Neural crest cell (in vitro differentiated cells): ENCODE measurements at regions not wholly inside any gene's neighbourhood (a gene's known extent, or its start where the extent isn't known, plus 50 kb on each side); places are given as distances from the start of the nearest gene placed in this dataset.

Source experiments
- DNase-seq: peaks from one replicate; pipeline ENCODE4 v3.0.0; 2021; ENCODE audit warnings: low read depth, mixed read lengths, low spot score
- H3K27ac Mint-ChIP-seq: one replicate; pipeline ENCODE4 v1.8.0; 2021; ENCODE audit warnings: mild to moderate bottlenecking, mixed read lengths; ENCODE audit not compliant: unreplicated experiment
- H3K27me3 Mint-ChIP-seq: 2 replicates; pipeline ENCODE4 v1.8.0; 2021; ENCODE audit warnings: low read depth, mild to moderate bottlenecking, mixed read lengths
- H3K36me3 Mint-ChIP-seq: 2 replicates; pipeline ENCODE4 v1.8.0; 2021; ENCODE audit warnings: low read depth, mild to moderate bottlenecking, mixed read lengths
- H3K4me1 Mint-ChIP-seq: 2 replicates; pipeline ENCODE4 v1.8.0; 2021; ENCODE audit warnings: mixed read lengths
- H3K4me3 Mint-ChIP-seq: one replicate; pipeline ENCODE4 v1.8.0; 2021; ENCODE audit warnings: mild to moderate bottlenecking, mixed read lengths
- H3K9me3 Mint-ChIP-seq: 2 replicates; pipeline ENCODE4 v1.8.0; 2021; ENCODE audit warnings: mixed read lengths
- TF ChIP-seq, protein P1 (sequence below): fragments of 200-600 bp; sonication (generic); conservative IDR thresholded peaks from 2 replicates; pipeline ENCODE4 v1.5.0; 2021; ENCODE audit warnings: antibody characterized with exemption, mild to moderate bottlenecking

DNA sequence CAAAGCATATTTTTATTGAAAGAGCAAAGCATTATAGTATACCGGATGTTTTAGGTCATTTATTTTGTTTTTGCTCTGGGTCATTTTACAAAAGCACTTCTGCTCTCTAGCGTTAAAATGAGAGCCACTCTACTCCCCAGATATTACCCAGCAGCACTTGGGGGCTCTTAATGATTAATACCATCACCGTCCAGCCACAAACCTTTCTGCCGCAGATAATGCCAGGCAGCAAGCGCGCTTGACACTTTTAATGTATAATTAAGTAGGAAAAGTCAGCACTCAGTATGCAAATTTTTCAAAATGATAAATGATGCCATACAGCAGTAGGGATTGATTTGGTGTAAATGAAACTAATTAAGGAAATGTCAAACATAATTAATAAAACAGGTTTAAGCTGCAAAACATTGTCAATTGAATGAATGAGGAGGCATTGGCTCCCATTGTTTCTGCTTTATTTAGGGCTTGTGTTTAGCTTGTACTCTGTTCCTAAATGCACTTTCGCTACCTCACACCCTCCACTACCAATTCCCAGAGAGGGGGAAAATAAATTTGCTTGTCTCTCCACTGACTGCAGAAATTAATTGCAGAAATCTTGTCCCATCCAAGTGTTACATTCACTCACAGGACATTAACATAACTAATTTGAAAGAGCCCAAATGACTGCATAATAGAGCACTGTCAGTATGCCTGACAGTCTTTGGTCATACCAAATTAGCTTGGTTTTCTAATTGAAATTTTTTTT is 358.8 kb upstream of the ARRDC3 start:
- TF ChIP-seq, protein P1, sequence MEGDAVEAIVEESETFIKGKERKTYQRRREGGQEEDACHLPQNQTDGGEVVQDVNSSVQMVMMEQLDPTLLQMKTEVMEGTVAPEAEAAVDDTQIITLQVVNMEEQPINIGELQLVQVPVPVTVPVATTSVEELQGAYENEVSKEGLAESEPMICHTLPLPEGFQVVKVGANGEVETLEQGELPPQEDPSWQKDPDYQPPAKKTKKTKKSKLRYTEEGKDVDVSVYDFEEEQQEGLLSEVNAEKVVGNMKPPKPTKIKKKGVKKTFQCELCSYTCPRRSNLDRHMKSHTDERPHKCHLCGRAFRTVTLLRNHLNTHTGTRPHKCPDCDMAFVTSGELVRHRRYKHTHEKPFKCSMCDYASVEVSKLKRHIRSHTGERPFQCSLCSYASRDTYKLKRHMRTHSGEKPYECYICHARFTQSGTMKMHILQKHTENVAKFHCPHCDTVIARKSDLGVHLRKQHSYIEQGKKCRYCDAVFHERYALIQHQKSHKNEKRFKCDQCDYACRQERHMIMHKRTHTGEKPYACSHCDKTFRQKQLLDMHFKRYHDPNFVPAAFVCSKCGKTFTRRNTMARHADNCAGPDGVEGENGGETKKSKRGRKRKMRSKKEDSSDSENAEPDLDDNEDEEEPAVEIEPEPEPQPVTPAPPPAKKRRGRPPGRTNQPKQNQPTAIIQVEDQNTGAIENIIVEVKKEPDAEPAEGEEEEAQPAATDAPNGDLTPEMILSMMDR: no peak
- Mint-ChIP-seq H3K36me3 (peaks cover 4% of the 10 kb centered on the region), H3K27ac (no peak overlapping the region), H3K27me3 (no peaks in the 10 kb centered on the region), H3K9me3 (peaks cover 11% of the 10 kb centered on the region), H3K4me1 (peaks cover 7% of the 10 kb centered on the region), H3K4me3 (no peak overlapping the region)
- DNase-seq: no peak

DNA sequence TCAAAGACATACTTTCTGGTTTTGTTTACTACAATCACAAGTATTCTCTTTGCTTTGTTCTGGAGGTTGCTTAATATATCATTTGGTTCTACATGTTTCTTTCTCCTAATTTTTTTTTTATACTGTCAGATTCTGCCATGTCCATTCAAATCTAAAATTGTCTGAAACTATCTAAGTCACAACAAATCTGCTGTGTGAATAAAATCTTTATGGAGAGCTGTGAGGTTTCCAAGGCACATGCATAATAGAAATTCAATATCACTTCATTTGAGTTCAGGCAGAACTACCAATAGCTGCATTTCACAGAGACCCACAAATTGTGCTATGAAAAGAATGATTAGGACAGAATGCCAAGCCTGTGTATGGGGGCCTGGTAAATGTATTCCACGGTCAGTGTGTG is 346.9 kb upstream of the ARRDC3 start:
- Mint-ChIP-seq H3K27ac (no peak overlapping the region), H3K4me1 (no peaks in the 10 kb centered on the region), H3K36me3 (no peaks in the 10 kb centered on the region), H3K4me3 (no peak overlapping the region), H3K27me3 (no peaks in the 10 kb centered on the region), H3K9me3 (no peaks in the 10 kb centered on the region)
- DNase-seq: no peak
- TF ChIP-seq, protein P1: no peak

DNA sequence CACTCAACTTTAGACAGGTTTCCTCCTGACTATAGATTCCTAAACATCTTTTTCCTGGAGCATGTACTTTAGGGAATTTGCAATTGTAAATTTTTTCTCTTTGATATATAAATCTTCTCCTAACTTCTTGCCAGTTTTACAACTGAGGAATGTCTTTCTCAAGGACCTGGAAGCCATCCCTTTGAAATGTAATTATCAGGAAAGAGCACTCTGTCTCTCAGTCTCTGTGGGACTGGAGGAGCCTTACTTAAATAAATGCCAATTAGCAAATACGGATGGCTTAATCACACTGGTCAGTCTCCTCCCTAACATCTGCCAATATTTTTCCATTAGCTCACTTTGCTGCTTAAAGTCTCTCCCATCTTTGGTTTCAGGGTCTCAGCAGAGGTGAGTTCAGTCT is 344.3 kb upstream of the ARRDC3 start:
- Mint-ChIP-seq H3K27me3 (no peaks in the 10 kb centered on the region), H3K9me3 (no peaks in the 10 kb centered on the region), H3K27ac (no peak overlapping the region), H3K4me3 (no peak overlapping the region), H3K4me1 (no peaks in the 10 kb centered on the region), H3K36me3 (no peaks in the 10 kb centered on the region)
- no peak for DNase-seq
- TF ChIP-seq, protein P1: no peak

DNA sequence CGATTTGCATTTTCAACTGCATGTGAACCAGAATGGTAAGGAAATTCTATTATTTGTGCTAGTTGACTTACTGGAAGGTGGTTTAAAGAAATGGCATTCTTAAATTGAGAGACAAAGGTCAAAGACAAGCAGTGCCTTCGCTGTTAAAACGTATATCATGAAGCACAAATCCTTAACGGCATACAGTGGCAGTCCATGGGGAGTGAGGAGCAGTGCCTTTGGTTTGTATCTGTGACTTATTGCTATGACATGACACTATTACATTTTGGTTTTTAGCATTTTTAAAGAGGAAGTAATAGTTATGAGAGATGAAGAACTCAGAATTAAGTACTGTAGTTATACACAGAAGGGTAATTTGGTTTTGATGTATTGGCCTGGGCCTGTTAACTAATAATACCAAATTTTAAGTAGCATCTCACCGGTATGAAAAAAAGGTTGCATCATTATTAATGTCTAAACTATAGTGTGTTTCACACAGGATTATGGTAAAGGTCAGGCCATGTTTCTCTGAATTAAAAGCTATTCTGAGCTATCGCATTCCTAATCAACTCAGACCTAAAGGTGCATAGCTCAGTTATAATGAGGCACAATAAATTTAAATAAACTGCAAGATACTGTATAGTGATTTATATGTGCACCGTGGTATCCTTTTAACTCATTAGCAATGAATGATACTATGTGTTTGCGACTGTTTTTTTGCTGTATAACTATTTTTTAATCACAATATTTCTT is 339.8 kb upstream of the ARRDC3 start:
- TF ChIP-seq, protein P1: no peak
- H3K36me3 Mint-ChIP-seq: no peaks in the 10 kb centered on the region
- H3K4me3 Mint-ChIP-seq: no peak overlapping the region
- H3K27me3 Mint-ChIP-seq: no peaks in the 10 kb centered on the region
- H3K27ac Mint-ChIP-seq: no peak overlapping the region
- no peak for DNase-seq
- no peaks in the 10 kb centered on the region for H3K9me3 Mint-ChIP-seq
- H3K4me1 Mint-ChIP-seq: no peaks in the 10 kb centered on the region

DNA sequence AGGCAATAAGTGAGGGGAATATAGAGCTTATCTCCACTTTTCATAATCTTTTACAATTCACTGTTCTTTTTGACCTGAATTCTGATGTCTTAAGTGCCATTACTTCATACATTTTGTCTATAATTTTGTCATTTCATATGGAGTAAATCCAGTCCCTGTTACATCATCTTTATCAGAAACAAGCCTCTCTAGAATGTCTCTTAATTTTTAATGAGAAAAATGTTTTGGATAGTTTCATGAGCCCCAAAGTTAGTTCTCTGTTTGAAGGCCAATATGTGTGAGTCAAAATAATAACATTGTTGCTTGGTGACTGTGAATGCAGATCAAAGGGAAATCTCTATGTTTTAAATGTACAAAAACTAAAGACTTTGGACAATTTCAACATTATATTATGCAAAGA is 329.6 kb upstream of the ARRDC3 start:
- DNase-seq: no peak
- Mint-ChIP-seq H3K4me1 (no peaks in the 10 kb centered on the region), H3K27me3 (no peaks in the 10 kb centered on the region), H3K27ac (no peak overlapping the region), H3K4me3 (no peak overlapping the region), H3K9me3 (peaks cover 13% of the 10 kb centered on the region), H3K36me3 (peaks cover 2% of the 10 kb centered on the region)
- TF ChIP-seq, protein P1: no peak
